Thyroid gland (tissue), 4 donors: ENCODE measurements at regions not wholly inside any gene's neighbourhood (a gene's known extent, or its start where the extent isn't known, plus 50 kb on each side); places are given as distances from the start of the nearest gene placed in this dataset.

Experiments
- POLR2A ChIP-seq, 2 donors: fragments of 450-650 bp; IDR thresholded peaks; one replicate each; pipeline ENCODE4 v1.6.1; 2017; ENCODE audit warnings: antibody characterized with exemption in 2 of 2, mild to moderate bottlenecking in 2 of 2, moderate library complexity in 1 of 2
- TF ChIP-seq, protein P1 (sequence below), 6 experiments: fragments of 200-600 bp in 3 of 6; fragments of 450-650 bp in 3 of 6; sonication (generic) in 3 of 6; IDR thresholded peaks; one replicate each; pipeline ENCODE4 v1.5.1; 2016 to 2019; ENCODE audit warnings: antibody characterized with exemption in 6 of 6, mild to moderate bottlenecking in 2 of 6, inconsistent platforms in 1 of 6, moderate library complexity in 1 of 6

DNA sequence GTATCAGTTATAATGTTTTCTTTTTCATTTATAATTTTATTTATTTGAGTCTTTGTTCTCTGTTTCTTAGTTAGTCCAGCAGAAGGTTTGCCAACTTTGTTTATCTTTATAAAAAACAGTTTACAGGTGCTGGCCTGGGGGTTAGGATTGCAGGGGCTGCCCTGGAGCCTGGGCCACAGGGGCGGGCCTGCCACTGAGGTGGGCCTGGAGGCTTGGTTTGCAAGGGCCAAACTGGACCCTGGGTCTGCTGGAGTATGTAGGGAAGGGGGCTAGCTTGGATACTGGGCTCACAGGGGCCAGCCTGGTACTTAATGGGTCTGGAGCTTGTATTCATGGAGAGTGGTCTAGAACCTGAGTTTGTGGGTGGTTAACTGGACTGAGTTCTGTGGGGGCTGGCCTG lies 789.9 kb upstream of the ADGRL4 start:
- TF ChIP-seq, protein P1, sequence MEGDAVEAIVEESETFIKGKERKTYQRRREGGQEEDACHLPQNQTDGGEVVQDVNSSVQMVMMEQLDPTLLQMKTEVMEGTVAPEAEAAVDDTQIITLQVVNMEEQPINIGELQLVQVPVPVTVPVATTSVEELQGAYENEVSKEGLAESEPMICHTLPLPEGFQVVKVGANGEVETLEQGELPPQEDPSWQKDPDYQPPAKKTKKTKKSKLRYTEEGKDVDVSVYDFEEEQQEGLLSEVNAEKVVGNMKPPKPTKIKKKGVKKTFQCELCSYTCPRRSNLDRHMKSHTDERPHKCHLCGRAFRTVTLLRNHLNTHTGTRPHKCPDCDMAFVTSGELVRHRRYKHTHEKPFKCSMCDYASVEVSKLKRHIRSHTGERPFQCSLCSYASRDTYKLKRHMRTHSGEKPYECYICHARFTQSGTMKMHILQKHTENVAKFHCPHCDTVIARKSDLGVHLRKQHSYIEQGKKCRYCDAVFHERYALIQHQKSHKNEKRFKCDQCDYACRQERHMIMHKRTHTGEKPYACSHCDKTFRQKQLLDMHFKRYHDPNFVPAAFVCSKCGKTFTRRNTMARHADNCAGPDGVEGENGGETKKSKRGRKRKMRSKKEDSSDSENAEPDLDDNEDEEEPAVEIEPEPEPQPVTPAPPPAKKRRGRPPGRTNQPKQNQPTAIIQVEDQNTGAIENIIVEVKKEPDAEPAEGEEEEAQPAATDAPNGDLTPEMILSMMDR (IDR thresholded peaks at IDR 0.05), result no peak
- TF ChIP-seq POLR2A (IDR thresholded peaks at IDR 0.05), result no peak
